PC-9 (cell line): ENCODE measurements at regions not wholly inside any gene's neighbourhood (a gene's known extent, or its start where the extent isn't known, plus 50 kb on each side); places are given as distances from the start of the nearest gene placed in this dataset.

Experiments used
- BruUV-seq: library from RNA; stranded (reverse); fragments of 400-500 nt; replicated peaks from 2 replicates; lab custom pipeline; 2021; lab: Mats Ljungman, UMichigan
- CTCF ChIA-PET: fragments of 300-600 bp; sonication (Branson Sonifier 250); formaldehyde crosslinking; loops from one replicate; lab custom pipeline; 2022; ENCODE audit warnings: antibody characterized with exemption; lab: Charles Lee
- POLR2A ChIA-PET: fragments of 300-600 bp; sonication (Branson Sonifier 250); formaldehyde crosslinking; loops from one replicate; lab custom pipeline; 2022; ENCODE audit warnings: antibody characterized with exemption; ENCODE audit not compliant: unreplicated experiment; lab: Charles Lee
- DNase-seq, 2 experiments: peaks; one replicate each; pipeline versions ENCODE4 v3.0.0 to v3.0.0-alpha.2; 2015 to 2022; ENCODE audit warnings: mixed read lengths in 1 of 2
- H2AFZ ChIP-seq: fragments of 200-600 bp; sonication (generic); 2 replicates; pipeline ENCODE4 v1.8.1; 2017; ENCODE audit warnings: antibody characterized with exemption
- H3F3A ChIP-seq: fragments of 200-600 bp; sonication (generic); 2 replicates; pipeline ENCODE4 v1.8.1; 2017; ENCODE audit warnings: antibody characterized with exemption, mild to moderate bottlenecking, low read depth; ENCODE audit not compliant: insufficient read depth
- H3K27ac ChIP-seq: fragments of 200-600 bp; sonication (generic); 2 replicates; pipeline ENCODE4 v1.6.1; 2016; ENCODE audit warnings: mixed run types
- H3K27me3 ChIP-seq: fragments of 200-600 bp; sonication (generic); 2 replicates; pipeline ENCODE4 v1.6.1; 2016; ENCODE audit warnings: low read depth, mixed run types; ENCODE audit not compliant: insufficient read depth
- H3K36me3 ChIP-seq: fragments of 200-600 bp; sonication (generic); 2 replicates; pipeline ENCODE4 v1.6.1; 2016; ENCODE audit warnings: low read depth, mixed run types
- H3K4me1 ChIP-seq: fragments of 200-600 bp; sonication (generic); replicated peaks from 2 replicates; pipeline ENCODE4 v1.6.1; 2016; ENCODE audit warnings: mixed run types; ENCODE audit not compliant: insufficient read depth
- H3K4me2 ChIP-seq: fragments of 200-600 bp; sonication (generic); 2 replicates; pipeline ENCODE4 v1.6.1; 2017; ENCODE audit warnings: mixed run types
- H3K4me3 ChIP-seq: fragments of 200-600 bp; sonication (generic); 2 replicates; pipeline ENCODE4 v1.6.1; 2016; ENCODE audit warnings: mixed run types
- H3K79me2 ChIP-seq: fragments of 200-600 bp; sonication (generic); 2 replicates; pipeline ENCODE4 v1.6.1; 2017; ENCODE audit warnings: low read depth, mixed run types
- H3K9me2 ChIP-seq: fragments of 200-600 bp; sonication (generic); 2 replicates; pipeline ENCODE4 v1.8.1; 2017; ENCODE audit warnings: mild to moderate bottlenecking; ENCODE audit not compliant: insufficient read depth
- H3K9me3 ChIP-seq: fragments of 200-600 bp; sonication (generic); 2 replicates; pipeline ENCODE4 v1.8.1; 2016; ENCODE audit warnings: low read depth; ENCODE audit not compliant: insufficient read depth
- H4K20me1 ChIP-seq: fragments of 200-600 bp; sonication (generic); 2 replicates; pipeline ENCODE4 v1.8.1; 2017; ENCODE audit not compliant: insufficient read depth
- EZH2 ChIP-seq: fragments of 200-600 bp; sonication (generic); IDR thresholded peaks from 2 replicates; pipeline ENCODE4 v1.8.0; 2017; ENCODE audit warnings: antibody characterized with exemption, low read depth
- intact Hi-C: fragments of 100-400 bp; cut with micrococcal nuclease; formaldehyde crosslinking; loops from one replicate; pipeline ENCODE4 v1.10.0; 2022; ENCODE audit not compliant: unreplicated experiment
- TF ChIP-seq, protein P1 (sequence below): fragments of 200-600 bp; sonication (generic); conservative IDR thresholded peaks from 2 replicates; pipeline ENCODE4 v1.6.1; 2017; ENCODE audit warnings: mixed run types, antibody characterized with exemption, mild to moderate bottlenecking, moderate library complexity

DNA sequence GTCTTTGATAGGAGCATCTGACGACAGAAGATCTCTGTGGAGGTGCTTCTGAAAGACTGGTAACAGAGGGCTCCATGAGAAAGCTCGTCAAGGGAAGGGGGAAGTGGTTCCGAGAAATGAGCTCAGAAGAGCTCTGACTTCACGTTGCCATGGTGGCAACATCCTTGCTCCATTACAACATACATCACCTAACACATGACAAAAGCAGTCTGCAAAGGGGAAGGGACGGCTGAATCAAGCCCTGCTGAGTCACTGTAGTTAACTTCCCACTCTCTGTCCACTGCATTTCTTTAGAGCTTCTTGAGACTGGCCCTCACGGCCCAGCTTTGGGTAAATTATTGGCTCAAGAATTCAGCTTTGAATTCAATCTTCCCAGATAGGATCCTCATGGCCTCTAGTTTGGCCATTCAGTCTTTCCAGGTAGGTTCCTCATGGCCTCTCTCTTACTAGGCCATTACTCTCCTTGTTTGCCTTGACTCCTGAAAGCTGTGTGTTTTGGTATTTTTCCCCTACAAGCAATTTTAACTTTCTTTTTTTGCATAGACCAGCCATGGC, 88.0 kb upstream of the ZNF648 start:
- no peaks in the 10 kb centered on the region for H3K36me3 ChIP-seq
- BruUV-seq: no TSS peak
- no peaks in the 10 kb centered on the region for H3K27me3 ChIP-seq
- H4K20me1 ChIP-seq: no peaks in the 10 kb centered on the region
- H3K27ac ChIP-seq: no peak overlapping the region
- 0 out of 2 replicates have a peak, but pooled peaks cover 4% of the 10 kb centered on the region for H3F3A ChIP-seq
- no peak overlapping the region for H2AFZ ChIP-seq
- H3K79me2 ChIP-seq: no peaks in the 10 kb centered on the region
- ChIA-PET CTCF (interaction anchor here (0.9 kb wide), 1 partner anchor 48 kb away, joined by 3 read pairs; no protein-coding TSS in a partner anchor), POLR2A (interaction anchor here (0.6 kb wide), 1 partner anchor 28 kb away, joined by 6 read pairs; no protein-coding TSS in a partner anchor)
- intact Hi-C loops: loop anchor here (10.0 kb wide), 1 partner anchor 145 kb away; no protein-coding TSS in a partner anchor
- DNase-seq: no peak
- peaks cover 14% of the 10 kb centered on the region for H3K4me1 ChIP-seq
- no peak overlapping the region for H3K4me2 ChIP-seq
- no peaks in the 10 kb centered on the region for H3K9me2 ChIP-seq
- no peaks in the 10 kb centered on the region for H3K9me3 ChIP-seq
- H3K4me3 ChIP-seq: no peak overlapping the region
- no peak for TF ChIP-seq EZH2
- TF ChIP-seq, protein P1, sequence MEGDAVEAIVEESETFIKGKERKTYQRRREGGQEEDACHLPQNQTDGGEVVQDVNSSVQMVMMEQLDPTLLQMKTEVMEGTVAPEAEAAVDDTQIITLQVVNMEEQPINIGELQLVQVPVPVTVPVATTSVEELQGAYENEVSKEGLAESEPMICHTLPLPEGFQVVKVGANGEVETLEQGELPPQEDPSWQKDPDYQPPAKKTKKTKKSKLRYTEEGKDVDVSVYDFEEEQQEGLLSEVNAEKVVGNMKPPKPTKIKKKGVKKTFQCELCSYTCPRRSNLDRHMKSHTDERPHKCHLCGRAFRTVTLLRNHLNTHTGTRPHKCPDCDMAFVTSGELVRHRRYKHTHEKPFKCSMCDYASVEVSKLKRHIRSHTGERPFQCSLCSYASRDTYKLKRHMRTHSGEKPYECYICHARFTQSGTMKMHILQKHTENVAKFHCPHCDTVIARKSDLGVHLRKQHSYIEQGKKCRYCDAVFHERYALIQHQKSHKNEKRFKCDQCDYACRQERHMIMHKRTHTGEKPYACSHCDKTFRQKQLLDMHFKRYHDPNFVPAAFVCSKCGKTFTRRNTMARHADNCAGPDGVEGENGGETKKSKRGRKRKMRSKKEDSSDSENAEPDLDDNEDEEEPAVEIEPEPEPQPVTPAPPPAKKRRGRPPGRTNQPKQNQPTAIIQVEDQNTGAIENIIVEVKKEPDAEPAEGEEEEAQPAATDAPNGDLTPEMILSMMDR: no peak

DNA sequence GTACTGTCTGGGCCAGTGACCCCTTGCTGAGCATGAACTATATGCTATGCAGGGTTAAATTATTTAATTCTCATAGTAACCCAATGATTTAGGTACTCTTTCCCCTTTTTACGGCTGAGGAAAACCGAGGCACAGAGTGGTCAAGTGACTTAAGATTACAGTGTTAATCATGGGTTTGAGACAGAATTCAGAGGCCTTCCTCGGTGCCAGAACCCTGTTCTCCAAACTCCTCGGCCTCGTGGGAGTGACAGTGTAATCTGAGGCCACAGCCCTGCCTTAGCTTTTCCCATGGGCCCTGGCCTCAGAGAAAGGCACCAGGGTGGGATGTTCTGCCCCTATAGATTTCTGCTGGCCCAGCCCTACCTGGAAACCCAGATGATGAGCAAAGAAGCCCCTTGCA, 86.4 kb upstream of the ZNF648 start:
- no TSS peak for BruUV-seq
- H3K27ac ChIP-seq: no peak overlapping the region
- intact Hi-C loops: loop anchor here (10.0 kb wide), 1 partner anchor 147 kb away; no protein-coding TSS in a partner anchor
- POLR2A ChIA-PET: no interaction called here
- no peaks in the 10 kb centered on the region for H3K79me2 ChIP-seq
- no peaks in the 10 kb centered on the region for H3K27me3 ChIP-seq
- peaks cover 28% of the 10 kb centered on the region for H3K4me1 ChIP-seq
- no peaks in the 10 kb centered on the region for H3K9me3 ChIP-seq
- H4K20me1 ChIP-seq: no peaks in the 10 kb centered on the region
- 0 out of 2 replicates have a peak, but pooled peaks cover 4% of the 10 kb centered on the region for H3F3A ChIP-seq
- H2AFZ ChIP-seq: no peak overlapping the region
- CTCF ChIA-PET: no interaction called here
- no peaks in the 10 kb centered on the region for H3K36me3 ChIP-seq
- DNase-seq: no peak
- H3K9me2 ChIP-seq: no peaks in the 10 kb centered on the region
- no peak for TF ChIP-seq EZH2
- H3K4me3 ChIP-seq: no peak overlapping the region
- H3K4me2 ChIP-seq: no peak overlapping the region

GRCh38 chr1:182147136-182147820, 85.8 kb upstream of the ZNF648 start:
- Histone ChIP-seq H3K9me2 (no peaks in the 10 kb centered on the region), H3K27me3 (no peaks in the 10 kb centered on the region), H3K9me3 (no peaks in the 10 kb centered on the region), H4K20me1 (no peaks in the 10 kb centered on the region), H3K4me2 (no peak overlapping the region), H3F3A (0 out of 2 replicates have a peak, but pooled peaks cover 4% of the 10 kb centered on the region), H3K4me3 (no peak overlapping the region), H3K27ac (no peak overlapping the region), H3K36me3 (no peaks in the 10 kb centered on the region), H2AFZ (no peak overlapping the region), H3K4me1 (peaks cover 33% of the 10 kb centered on the region), H3K79me2 (no peaks in the 10 kb centered on the region)
- TF ChIP-seq, protein P1: no peak
- no peak for TF ChIP-seq EZH2
- ChIA-PET CTCF (interaction anchor here (0.7 kb wide), 1 partner anchor 81 kb away, joined by 7 read pairs; no protein-coding TSS in a partner anchor), POLR2A (no interaction called here)
- DNase-seq: no peak
- intact Hi-C loops: loop anchor here (10.0 kb wide), 1 partner anchor 148 kb away; no protein-coding TSS in a partner anchor
- BruUV-seq: no TSS peak
